ENCODE measurements at regions not wholly inside any gene's neighbourhood (a gene's known extent, or its start where the extent isn't known, plus 50 kb on each side); places are given as distances from the start of the nearest gene placed in this dataset.

GRCh38 chrX:131724292-131724691, 180.4 kb downstream of the OR13H1 start (continued):
- TF ChIP-seq HNF4G (IDR thresholded peaks at IDR 0.05) (no peak), FOXA2 (IDR thresholded peaks at IDR 0.05) (no peak), YY1 (IDR thresholded peaks at IDR 0.05) (no peak), SP1 (IDR thresholded peaks at IDR 0.05) (no peak), JUND (IDR thresholded peaks at IDR 0.05) (no peak), ZBTB33 (IDR thresholded peaks at IDR 0.05) (no peak), ATF3 (IDR thresholded peaks at IDR 0.05) (no peak), MAX (IDR thresholded peaks at IDR 0.05) (no peak)

GRCh38 chrX:131725001-131725654, 181.3 kb downstream of the OR13H1 start:
- 79% methylated on average over 7 of the region's 7 CpGs for WGBS
- TF ChIP-seq REST (IDR thresholded peaks at IDR 0.05) (no peak), YY1 (IDR thresholded peaks at IDR 0.05) (no peak), GABPA (IDR thresholded peaks at IDR 0.05 in 1 of 2, conservative IDR thresholded peaks at IDR 0.05 in 1 of 2) (no peak), ATF3 (IDR thresholded peaks at IDR 0.05) (no peak), NR2F2 (IDR thresholded peaks at IDR 0.05) (no peak), JUND (IDR thresholded peaks at IDR 0.05) (no peak), ZBTB33 (IDR thresholded peaks at IDR 0.05) (no peak), CTCF (IDR thresholded peaks at IDR 0.05; ENCODE audit: low read depth, low read length, missing input control) (no peak), SP1 (IDR thresholded peaks at IDR 0.05) (no peak), RXRA (IDR thresholded peaks at IDR 0.05) (no peak), HNF4G (IDR thresholded peaks at IDR 0.05) (no peak), HNF4A (conservative IDR thresholded peaks at IDR 0.05) (no peak), FOXA1 (IDR thresholded peaks at IDR 0.05) (no peak), RAD21 (IDR thresholded peaks at IDR 0.05) (no peak), MAX (IDR thresholded peaks at IDR 0.05) (no peak)
- H3K9me3 ChIP-seq (ENCODE audit: control insufficient read depth in 4 of 4, low read length in 3 of 4): peaks cover 0 to 3% (median 1%) of the 10 kb centered on the region in 4 donors

More at GRCh38 chrX:131725001-131725654, 181.3 kb downstream of the OR13H1 start:
- DNase-seq (ENCODE audit: low spot score): no peak
- H3K4me3 ChIP-seq (ENCODE audit: low read depth in 1 of 3, low read length in 3 of 3): no peak overlapping the region
- no peaks in the 10 kb centered on the region for H3K36me3 ChIP-seq (ENCODE audit: control insufficient read depth in 4 of 4, insufficient read depth in 3 of 4, low read depth in 1 of 4, low read length in 3 of 4)
- no peak overlapping the region for H3K27ac ChIP-seq (ENCODE audit: low read depth in 1 of 2, low read length in 2 of 2)
- no peaks in the 10 kb centered on the region for H3K27me3 ChIP-seq (ENCODE audit: control insufficient read depth in 4 of 4, insufficient read depth in 4 of 4, low read length in 3 of 4)
- no peak overlapping the region for H3K9ac ChIP-seq (ENCODE audit: low read depth in 1 of 2, low read length in 2 of 2)
- H3K4me1 ChIP-seq (ENCODE audit: control insufficient read depth in 4 of 4, insufficient read depth in 4 of 4, low read length in 3 of 4): peaks cover 0 to 20% (median 8%) of the 10 kb centered on the region in 4 donors

All from liver (tissue), 8 donors.